OCI-LY3 (cell line): ENCODE measurements at regions not wholly inside any gene's neighbourhood (a gene's known extent, or its start where the extent isn't known, plus 50 kb on each side); places are given as distances from the start of the nearest gene placed in this dataset.

Source experiments
- H2AFZ ChIP-seq: fragments of 200-600, 300-600 bp; shearing (Covaris generic); 2 replicates; pipeline ENCODE4 v1.6.0; 2014; ENCODE audit warnings: antibody characterized with exemption, low read depth, low read length
- H3K27ac ChIP-seq: fragments of 200-600, 300-600 bp; sonication (generic); 2 replicates; pipeline ENCODE4 v1.5.1; 2014; ENCODE audit warnings: mild to moderate bottlenecking, low read length, moderate library complexity, mixed read lengths
- H3K27me3 ChIP-seq: fragments of 200-600, 300-600 bp; sonication (generic); 2 replicates; pipeline ENCODE4 v1.6.1; 2014; ENCODE audit warnings: low read depth, low read length, mixed read lengths
- H3K36me3 ChIP-seq: fragments of 200-600, 300-600 bp; sonication (generic); replicated peaks from 2 replicates; pipeline ENCODE3; 2014; ENCODE audit warnings: low read depth, low read length, mixed read lengths
- H3K4me1 ChIP-seq: fragments of 300-600, 200-600 bp; sonication (generic); 2 replicates; pipeline ENCODE4 v1.6.1; 2014; ENCODE audit warnings: low read length, mixed read lengths
- H3K4me2 ChIP-seq: fragments of 200-600, 300-600 bp; sonication (generic); 2 replicates; pipeline ENCODE4 v1.6.1; 2014; ENCODE audit warnings: low read length, mixed read lengths
- H3K4me3 ChIP-seq: fragments of 300-600, 200-600 bp; sonication (generic); 2 replicates; pipeline ENCODE4 v1.5.1; 2014; ENCODE audit warnings: antibody characterized with exemption, mild to moderate bottlenecking, low read length, moderate library complexity
- H3K79me2 ChIP-seq: fragments of 300-600, 200-600 bp; shearing (Covaris generic); 2 replicates; pipeline ENCODE4 v1.6.1; 2014; ENCODE audit warnings: mild to moderate bottlenecking, low read length, mixed read lengths
- H3K9ac ChIP-seq: fragments of 300-600, 200-600 bp; shearing (Covaris generic); 2 replicates; pipeline ENCODE4 v1.6.0; 2014; ENCODE audit warnings: mild to moderate bottlenecking, low read length, moderate library complexity
- H3K9me3 ChIP-seq: fragments of 200-600, 300-600 bp; shearing (Covaris generic); 2 replicates; pipeline ENCODE4 v1.6.1; 2014; ENCODE audit warnings: low read length, mixed read lengths; ENCODE audit not compliant: insufficient read depth
- H4K20me1 ChIP-seq: fragments of 200-600, 300-600 bp; sonication (generic); 2 replicates; pipeline ENCODE4 v1.6.1; 2016; ENCODE audit warnings: low read length, mixed read lengths; ENCODE audit not compliant: insufficient read depth
- EZH2phosphoT487 ChIP-seq: fragments of 200-600 bp; shearing (Covaris generic); IDR thresholded peaks from 2 replicates; pipeline ENCODE4 v1.6.1; 2018; ENCODE audit warnings: antibody characterized with exemption, mixed run types, low read depth
- TF ChIP-seq, protein P1 (sequence below): fragments of 200-600, 300-600 bp; sonication (generic); IDR thresholded peaks from 2 replicates; pipeline ENCODE4 v1.5.1; 2014; ENCODE audit warnings: antibody characterized with exemption, low read length, low read depth

DNA sequence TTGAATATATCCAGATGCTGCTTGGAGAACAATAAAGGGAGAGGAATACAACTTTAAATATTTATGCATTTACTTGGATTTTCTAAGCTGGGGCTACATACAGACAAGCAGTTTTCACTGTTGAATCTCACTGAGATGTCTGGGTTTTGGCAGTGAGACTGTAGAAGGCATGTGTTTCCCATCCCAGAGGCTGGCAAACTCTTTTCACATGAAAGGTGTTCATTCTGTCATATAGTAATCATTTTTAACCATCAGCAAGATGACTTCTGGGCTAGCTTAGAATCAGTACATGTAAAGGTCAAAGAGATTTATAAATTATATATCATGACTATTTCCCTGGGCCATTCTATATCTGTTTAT lies 218.7 kb upstream of the SGO1 start:
- no peaks in the 10 kb centered on the region for H3K4me1 ChIP-seq

DNA sequence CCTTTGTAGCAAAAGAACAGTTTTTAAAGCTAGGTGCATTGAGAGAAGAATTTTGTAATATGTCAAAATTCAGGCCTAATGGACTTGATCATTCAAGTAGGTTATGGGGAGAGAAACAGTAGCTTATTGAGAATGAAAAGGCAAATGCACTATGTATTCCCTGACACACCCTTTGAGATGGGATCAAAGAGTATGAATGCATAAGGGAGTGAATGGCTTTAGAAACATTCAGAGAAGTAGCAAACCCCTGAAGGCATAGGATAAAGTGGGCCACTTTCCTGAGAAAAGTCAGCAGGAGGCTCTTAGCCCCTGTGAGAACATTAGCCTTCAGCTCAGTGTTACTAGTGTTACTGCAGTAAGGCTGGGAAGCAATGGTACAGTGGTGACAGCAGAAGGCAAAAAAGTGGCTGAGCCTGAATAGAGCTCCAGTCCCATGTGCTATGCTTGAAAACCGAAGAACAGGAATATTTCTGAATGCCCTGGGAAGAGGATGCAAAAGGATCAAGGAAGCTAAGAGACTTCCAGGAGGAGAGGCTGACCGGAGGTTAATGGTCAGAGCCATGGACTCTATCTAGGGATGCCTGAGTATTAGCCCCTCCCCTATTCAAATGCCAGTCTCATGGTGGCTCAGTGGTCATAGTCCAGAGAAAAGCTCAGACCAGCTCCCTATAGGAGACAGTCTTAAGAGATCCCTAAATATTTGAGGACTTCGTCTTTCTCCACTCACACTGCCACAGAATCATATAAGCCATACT lies 218.2 kb upstream of the SGO1 start:
- no peak for TF ChIP-seq EZH2phosphoT487
- TF ChIP-seq, protein P1, sequence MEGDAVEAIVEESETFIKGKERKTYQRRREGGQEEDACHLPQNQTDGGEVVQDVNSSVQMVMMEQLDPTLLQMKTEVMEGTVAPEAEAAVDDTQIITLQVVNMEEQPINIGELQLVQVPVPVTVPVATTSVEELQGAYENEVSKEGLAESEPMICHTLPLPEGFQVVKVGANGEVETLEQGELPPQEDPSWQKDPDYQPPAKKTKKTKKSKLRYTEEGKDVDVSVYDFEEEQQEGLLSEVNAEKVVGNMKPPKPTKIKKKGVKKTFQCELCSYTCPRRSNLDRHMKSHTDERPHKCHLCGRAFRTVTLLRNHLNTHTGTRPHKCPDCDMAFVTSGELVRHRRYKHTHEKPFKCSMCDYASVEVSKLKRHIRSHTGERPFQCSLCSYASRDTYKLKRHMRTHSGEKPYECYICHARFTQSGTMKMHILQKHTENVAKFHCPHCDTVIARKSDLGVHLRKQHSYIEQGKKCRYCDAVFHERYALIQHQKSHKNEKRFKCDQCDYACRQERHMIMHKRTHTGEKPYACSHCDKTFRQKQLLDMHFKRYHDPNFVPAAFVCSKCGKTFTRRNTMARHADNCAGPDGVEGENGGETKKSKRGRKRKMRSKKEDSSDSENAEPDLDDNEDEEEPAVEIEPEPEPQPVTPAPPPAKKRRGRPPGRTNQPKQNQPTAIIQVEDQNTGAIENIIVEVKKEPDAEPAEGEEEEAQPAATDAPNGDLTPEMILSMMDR: no peak
- Histone ChIP-seq H3K9me3 (no peaks in the 10 kb centered on the region), H3K27me3 (no peaks in the 10 kb centered on the region), H2AFZ (no peak overlapping the region), H4K20me1 (no peaks in the 10 kb centered on the region), H3K36me3 (no peaks in the 10 kb centered on the region), H3K4me1 (no peaks in the 10 kb centered on the region), H3K4me2 (no peak overlapping the region), H3K27ac (no peak overlapping the region), H3K4me3 (no peak overlapping the region), H3K79me2 (no peaks in the 10 kb centered on the region), H3K9ac (no peak overlapping the region)

More for the DNA sequence above, 218.7 kb upstream of the SGO1 start:
- Histone ChIP-seq H3K4me3 (no peak overlapping the region), H3K36me3 (no peaks in the 10 kb centered on the region), H3K9me3 (no peaks in the 10 kb centered on the region), H2AFZ (no peak overlapping the region), H3K4me2 (no peak overlapping the region), H3K27me3 (no peaks in the 10 kb centered on the region), H3K79me2 (no peaks in the 10 kb centered on the region), H3K27ac (no peak overlapping the region), H4K20me1 (no peaks in the 10 kb centered on the region), H3K9ac (no peak overlapping the region)
- TF ChIP-seq, protein P1: no peak
- no peak for TF ChIP-seq EZH2phosphoT487

- Histone ChIP-seq H3K36me3 (no peaks in the 10 kb centered on the region), H3K9ac (no peak overlapping the region), H3K4me2 (no peak overlapping the region), H3K9me3 (no peaks in the 10 kb centered on the region), H3K4me3 (no peak overlapping the region), H3K27ac (no peak overlapping the region), H3K4me1 (no peaks in the 10 kb centered on the region), H2AFZ (no peak overlapping the region), H3K27me3 (no peaks in the 10 kb centered on the region), H4K20me1 (no peaks in the 10 kb centered on the region), H3K79me2 (no peaks in the 10 kb centered on the region)
- TF ChIP-seq, protein P1: no peak
- TF ChIP-seq EZH2phosphoT487: no peak
These were observed 215.2 kb upstream of the SGO1 start for GRCh38 chr3:20401253-20401652.

GRCh38 chr3:20400686-20401085 lies 214.7 kb upstream of the SGO1 start:
- TF ChIP-seq, protein P1: no peak
- no peak overlapping the region for H3K4me2 ChIP-seq
- H3K9ac ChIP-seq: no peak overlapping the region
- H3K4me1 ChIP-seq: no peaks in the 10 kb centered on the region
- no peaks in the 10 kb centered on the region for H4K20me1 ChIP-seq
- H3K27me3 ChIP-seq: no peaks in the 10 kb centered on the region; the same call in 1 of the 2 replicates
- no peak overlapping the region for H2AFZ ChIP-seq
- no peak overlapping the region for H3K4me3 ChIP-seq
- no peaks in the 10 kb centered on the region for H3K79me2 ChIP-seq
- H3K27ac ChIP-seq: no peak overlapping the region
- H3K9me3 ChIP-seq: no peaks in the 10 kb centered on the region
- no peaks in the 10 kb centered on the region for H3K36me3 ChIP-seq
